Cardiac fibroblast (primary cell): ENCODE measurements at regions not wholly inside any gene's neighbourhood (a gene's known extent, or its start where the extent isn't known, plus 50 kb on each side); places are given as distances from the start of the nearest gene placed in this dataset.
A peak's percentile ranks its signal among the peaks of the same experiment; 100 is the strongest.

Source experiments
- DNase-seq, 2 donors: peaks; one replicate each; pipeline versions ENCODE4 v3.0.0 to v3.0.0-alpha.2; 2010; ENCODE audit warnings: low read depth in 2 of 2
- H3K4me3 ChIP-seq, 2 donors: replicated peaks in 1 of 2; 1 replicate in 1 of 2; 2 replicates in 1 of 2; pipeline ENCODE4 v1.5.1; 2011; ENCODE audit warnings: low read depth in 2 of 2, low read length in 2 of 2, mild to moderate bottlenecking in 2 of 2, moderate library complexity in 1 of 2
- CTCF ChIP-seq: IDR thresholded peaks from one replicate; pipeline ENCODE4 v1.5.1; 2011; ENCODE audit warnings: low read depth, mild to moderate bottlenecking, low read length, inconsistent platforms

- no peak for TF ChIP-seq CTCF
- DNase-seq: peak in 1 of 2 donors; percentile 93
- H3K4me3 ChIP-seq: no peak overlapping the region
Measured at GRCh38 chr2:226447338-226448300, 352.0 kb downstream of the IRS1 start.

GRCh38 chr2:226446406-226447001, 353.1 kb downstream of the IRS1 start:
- TF ChIP-seq CTCF: no peak
- H3K4me3 ChIP-seq: no peak overlapping the region
- peak; percentile 85 to 89 for DNase-seq

GRCh38 chr2:226445216-226445861, 354.3 kb downstream of the IRS1 start:
- no peak for DNase-seq
- H3K4me3 ChIP-seq: no peak overlapping the region
- TF ChIP-seq CTCF: no peak

GRCh38 chr2:226443112-226443511, 356.5 kb downstream of the IRS1 start:
- H3K4me3 ChIP-seq: no peak overlapping the region
- no peak for DNase-seq
- TF ChIP-seq CTCF: no peak

GRCh38 chr2:226440127-226440918, 359.3 kb downstream of the IRS1 start:
- no peak for TF ChIP-seq CTCF
- no peak overlapping the region for H3K4me3 ChIP-seq
- peak; percentile 55 to 91 for DNase-seq

GRCh38 chr2:226439337-226439736, 360.3 kb downstream of the IRS1 start:
- DNase-seq: peak; percentile 32 to 48
- no peak overlapping the region for H3K4me3 ChIP-seq
- TF ChIP-seq CTCF: no peak
